ENCODE measurements at regions not wholly inside any gene's neighbourhood (a gene's known extent, or its start where the extent isn't known, plus 50 kb on each side); places are given as distances from the start of the nearest gene placed in this dataset.

GRCh38 chr2:228533156-228533555 is 351.7 kb upstream of the SPHKAP start:
- TF ChIP-seq CTCF (IDR thresholded peaks at IDR 0.05 in 4 of 5, conservative IDR thresholded peaks at IDR 0.05 in 1 of 5) (no peak), POLR2A (IDR thresholded peaks at IDR 0.05) (no peak)
